Mesothelial cell of epicardium (in vitro differentiated cells): ENCODE measurements at regions not wholly inside any gene's neighbourhood (a gene's known extent, or its start where the extent isn't known, plus 50 kb on each side); places are given as distances from the start of the nearest gene placed in this dataset.

Source experiments
- DNase-seq, 2 experiments: peaks; one replicate each; pipeline ENCODE4 v3.0.0; 2021; ENCODE audit warnings: low spot score in 2 of 2; ENCODE audit not compliant: unreplicated experiment in 2 of 2
- H3K27ac Mint-ChIP-seq: 2 replicates; pipeline ENCODE4 v1.8.0; 2021; ENCODE audit warnings: mixed read lengths
- H3K27me3 Mint-ChIP-seq: 2 replicates; pipeline ENCODE4 v1.8.0; 2021; ENCODE audit warnings: low read depth, mixed read lengths
- H3K36me3 Mint-ChIP-seq: 2 replicates; pipeline ENCODE4 v1.8.0; 2021; ENCODE audit warnings: mixed read lengths
- H3K4me1 Mint-ChIP-seq: 2 replicates; pipeline ENCODE4 v1.8.0; 2021; ENCODE audit warnings: mixed read lengths
- H3K4me3 Mint-ChIP-seq: 2 replicates; pipeline ENCODE4 v1.8.0; 2021; ENCODE audit warnings: mild to moderate bottlenecking, moderate library complexity, mixed read lengths
- H3K9me3 Mint-ChIP-seq: 2 replicates; pipeline ENCODE4 v1.8.0; 2021; ENCODE audit warnings: mixed read lengths
- CTCF ChIP-seq: fragments of 200-600 bp; sonication (generic); IDR thresholded peaks from one replicate; pipeline ENCODE4 v1.5.0; 2021; ENCODE audit warnings: antibody characterized with exemption; ENCODE audit not compliant: unreplicated experiment

- no peak for TF ChIP-seq CTCF
- no peak overlapping the region for H3K27ac Mint-ChIP-seq
- H3K4me1 Mint-ChIP-seq: no peaks in the 10 kb centered on the region
- H3K36me3 Mint-ChIP-seq: no peaks in the 10 kb centered on the region
- DNase-seq: no peak
- H3K4me3 Mint-ChIP-seq: no peak overlapping the region
- peaks cover 9% of the 10 kb centered on the region for H3K9me3 Mint-ChIP-seq
- H3K27me3 Mint-ChIP-seq: peaks cover 1% of the 10 kb centered on the region
Measured at GRCh38 chr7:24504040-24504439, 69.2 kb upstream of the PALS2 start.

DNA sequence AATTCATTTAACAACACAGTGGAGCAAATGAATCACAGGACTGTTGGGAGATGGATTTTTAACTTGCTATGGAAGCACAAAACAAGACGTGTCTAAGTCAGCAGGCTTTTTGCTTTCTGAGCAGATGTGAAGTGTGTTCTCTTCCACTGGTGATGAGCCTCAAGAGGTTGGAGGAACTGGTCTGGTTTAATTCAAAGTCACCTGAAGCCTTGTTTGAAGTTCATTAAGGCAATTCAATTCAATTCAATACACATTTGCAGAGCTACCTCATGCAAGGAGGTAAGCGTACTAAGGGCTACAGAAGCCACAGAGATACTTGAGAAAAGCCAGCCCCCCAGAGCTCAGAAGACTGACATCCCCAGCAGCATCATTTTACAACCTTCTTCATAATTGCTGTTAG lies 68.4 kb upstream of the PALS2 start:
- H3K36me3 Mint-ChIP-seq: no peaks in the 10 kb centered on the region
- no peak for TF ChIP-seq CTCF
- DNase-seq: no peak
- H3K27ac Mint-ChIP-seq: no peak overlapping the region
- H3K9me3 Mint-ChIP-seq: peaks cover 9% of the 10 kb centered on the region
- H3K27me3 Mint-ChIP-seq: peaks cover 1% of the 10 kb centered on the region
- H3K4me1 Mint-ChIP-seq: no peaks in the 10 kb centered on the region
- no peak overlapping the region for H3K4me3 Mint-ChIP-seq

GRCh38 chr7:24505968-24506367 lies 67.3 kb upstream of the PALS2 start:
- DNase-seq: no peak
- no peak for TF ChIP-seq CTCF
- Mint-ChIP-seq H3K4me1 (no peaks in the 10 kb centered on the region), H3K36me3 (no peaks in the 10 kb centered on the region), H3K9me3 (peaks cover 9% of the 10 kb centered on the region), H3K27ac (no peak overlapping the region), H3K4me3 (no peak overlapping the region), H3K27me3 (no peaks in the 10 kb centered on the region)

DNA sequence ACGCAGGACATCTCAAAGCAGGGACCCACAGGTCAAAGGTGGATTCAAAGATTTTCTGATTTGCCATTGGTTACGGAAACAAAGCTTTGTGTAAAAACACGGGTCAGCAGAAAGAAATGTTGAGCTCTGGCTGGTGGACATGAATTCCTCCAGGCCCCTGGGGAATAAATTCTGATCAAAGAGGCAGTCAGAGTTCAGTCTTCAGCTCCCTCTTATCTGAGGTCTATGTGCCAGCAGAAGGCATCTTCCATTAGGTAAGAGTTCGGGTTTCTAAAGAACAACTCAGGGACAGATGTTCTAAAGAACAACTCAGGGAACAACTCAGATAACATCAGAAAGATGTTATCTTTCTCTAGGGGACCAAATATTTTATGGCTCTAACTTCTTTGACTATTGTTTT lies 64.9 kb upstream of the PALS2 start:
- TF ChIP-seq CTCF: no peak
- no peak overlapping the region for H3K4me3 Mint-ChIP-seq
- peaks cover 9% of the 10 kb centered on the region for H3K9me3 Mint-ChIP-seq
- no peaks in the 10 kb centered on the region for H3K27me3 Mint-ChIP-seq
- no peak overlapping the region for H3K27ac Mint-ChIP-seq
- H3K36me3 Mint-ChIP-seq: no peaks in the 10 kb centered on the region
- DNase-seq: no peak
- no peaks in the 10 kb centered on the region for H3K4me1 Mint-ChIP-seq

GRCh38 chr7:24510759-24511158 lies 62.5 kb upstream of the PALS2 start:
- no peak for DNase-seq
- Mint-ChIP-seq H3K9me3 (peaks cover 9% of the 10 kb centered on the region), H3K36me3 (no peaks in the 10 kb centered on the region), H3K27ac (no peak overlapping the region), H3K27me3 (peaks cover 3% of the 10 kb centered on the region), H3K4me3 (no peak overlapping the region), H3K4me1 (no peaks in the 10 kb centered on the region)
- no peak for TF ChIP-seq CTCF

- Mint-ChIP-seq H3K27ac (no peak overlapping the region), H3K4me3 (no peak overlapping the region), H3K4me1 (no peaks in the 10 kb centered on the region), H3K9me3 (peaks cover 4% of the 10 kb centered on the region), H3K27me3 (peaks cover 9% of the 10 kb centered on the region), H3K36me3 (no peaks in the 10 kb centered on the region)
- TF ChIP-seq CTCF: no peak
- DNase-seq: no peak
Measured at GRCh38 chr7:24517166-24517565, 56.1 kb upstream of the PALS2 start.
